Upper lobe of left lung (tissue), 4 donors: ENCODE measurements at regions not wholly inside any gene's neighbourhood (a gene's known extent, or its start where the extent isn't known, plus 50 kb on each side); places are given as distances from the start of the nearest gene placed in this dataset.

Source experiments
- POLR2AphosphoS5 ChIP-seq, 2 donors: sonication (generic); formaldehyde crosslinking; IDR thresholded peaks; one replicate each; pipeline ENCODE4 v1.5.1; 2017; ENCODE audit warnings: antibody characterized with exemption in 2 of 2
- TF ChIP-seq, protein P1 (sequence below), 6 experiments: fragments of 450-650 bp in 4 of 6; fragments of 200-600 bp in 2 of 6; sonication (generic) in 2 of 6; IDR thresholded peaks; one replicate each; pipeline ENCODE4 v1.5.1; 2016 to 2019; ENCODE audit warnings: antibody characterized with exemption in 6 of 6

DNA sequence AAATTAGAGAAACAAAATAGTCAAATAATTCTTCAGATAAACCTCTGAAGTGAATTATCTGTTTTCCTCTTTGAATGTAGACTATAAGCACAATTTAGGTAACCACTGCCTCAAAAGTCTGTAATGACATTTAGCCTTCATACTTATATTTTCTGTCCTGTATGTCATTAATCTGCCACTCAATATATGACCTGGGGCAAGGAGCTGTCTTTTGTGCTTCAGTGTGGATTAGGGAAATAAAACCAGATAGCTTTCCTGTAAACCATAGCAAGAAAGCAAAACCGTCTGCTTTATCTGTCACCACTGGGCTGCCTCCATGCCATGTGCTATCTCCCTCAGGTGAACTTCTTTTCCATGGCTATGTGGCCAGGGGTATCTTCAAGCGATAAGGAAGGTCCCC, 606.6 kb upstream of the C9orf72 start:
- no peak for TF ChIP-seq POLR2AphosphoS5 (IDR thresholded peaks at IDR 0.05)
- TF ChIP-seq, protein P1, sequence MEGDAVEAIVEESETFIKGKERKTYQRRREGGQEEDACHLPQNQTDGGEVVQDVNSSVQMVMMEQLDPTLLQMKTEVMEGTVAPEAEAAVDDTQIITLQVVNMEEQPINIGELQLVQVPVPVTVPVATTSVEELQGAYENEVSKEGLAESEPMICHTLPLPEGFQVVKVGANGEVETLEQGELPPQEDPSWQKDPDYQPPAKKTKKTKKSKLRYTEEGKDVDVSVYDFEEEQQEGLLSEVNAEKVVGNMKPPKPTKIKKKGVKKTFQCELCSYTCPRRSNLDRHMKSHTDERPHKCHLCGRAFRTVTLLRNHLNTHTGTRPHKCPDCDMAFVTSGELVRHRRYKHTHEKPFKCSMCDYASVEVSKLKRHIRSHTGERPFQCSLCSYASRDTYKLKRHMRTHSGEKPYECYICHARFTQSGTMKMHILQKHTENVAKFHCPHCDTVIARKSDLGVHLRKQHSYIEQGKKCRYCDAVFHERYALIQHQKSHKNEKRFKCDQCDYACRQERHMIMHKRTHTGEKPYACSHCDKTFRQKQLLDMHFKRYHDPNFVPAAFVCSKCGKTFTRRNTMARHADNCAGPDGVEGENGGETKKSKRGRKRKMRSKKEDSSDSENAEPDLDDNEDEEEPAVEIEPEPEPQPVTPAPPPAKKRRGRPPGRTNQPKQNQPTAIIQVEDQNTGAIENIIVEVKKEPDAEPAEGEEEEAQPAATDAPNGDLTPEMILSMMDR (IDR thresholded peaks at IDR 0.05): no peak
